Bronchial epithelial cell (primary cell): ENCODE measurements at regions not wholly inside any gene's neighbourhood (a gene's known extent, or its start where the extent isn't known, plus 50 kb on each side); places are given as distances from the start of the nearest gene placed in this dataset.

Experiments
- DNase-seq: peaks from one replicate; pipeline ENCODE4 v3.0.0-alpha.2; 2010; ENCODE audit warnings: low read depth
- FAIRE-seq: peaks from 2 replicates; lab custom pipeline; 2011; peaks lifted over from hg19 to GRCh38; lab: Jason Lieb, UNC
- H3K27me3 ChIP-seq: 2 replicates; pipeline ENCODE4 v1.5.1; 2011; ENCODE audit warnings: low read length; ENCODE audit not compliant: control insufficient read depth, insufficient read depth
- H3K36me3 ChIP-seq: 2 replicates; pipeline ENCODE4 v1.5.1; 2011; ENCODE audit warnings: low read length; ENCODE audit not compliant: control insufficient read depth, insufficient read depth
- H3K4me3 ChIP-seq: 2 replicates; pipeline ENCODE4 v1.5.1; 2011; ENCODE audit warnings: mild to moderate bottlenecking, low read depth, low read length, control low read depth
- CTCF ChIP-seq: IDR thresholded peaks from 2 replicates; pipeline ENCODE4 v1.5.1; 2011; ENCODE audit warnings: mild to moderate bottlenecking, moderate library complexity, low read length, control low read depth, inconsistent platforms; ENCODE audit not compliant: insufficient read depth, severe bottlenecking

DNA sequence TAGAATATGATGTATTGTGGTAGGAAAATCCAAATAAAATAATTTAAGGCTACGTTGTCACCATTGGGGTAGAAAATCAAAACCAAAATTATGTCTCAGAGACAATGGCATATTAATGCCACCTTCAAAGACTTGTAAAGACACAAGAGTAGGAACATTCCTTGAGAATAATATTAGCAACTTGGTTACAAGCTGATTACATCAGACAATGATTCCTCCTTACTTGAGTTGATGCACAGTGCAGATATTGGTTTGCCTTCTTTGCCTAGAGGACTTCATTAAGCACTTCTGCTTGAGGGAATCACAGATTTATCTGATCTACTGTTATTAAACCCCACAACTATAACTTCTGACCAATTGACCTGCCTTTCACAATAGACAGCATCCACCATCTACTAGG, 500.2 kb downstream of the CDH9 start:
- FAIRE-seq: no peak
- H3K27me3 ChIP-seq: no peaks in the 10 kb centered on the region
- no peak for TF ChIP-seq CTCF
- no peaks in the 10 kb centered on the region for H3K36me3 ChIP-seq
- no peak overlapping the region for H3K4me3 ChIP-seq
- DNase-seq: no peak

GRCh38 chr5:26535215-26535614, 503.2 kb downstream of the CDH9 start:
- H3K36me3 ChIP-seq: no peaks in the 10 kb centered on the region
- TF ChIP-seq CTCF: no peak
- no peaks in the 10 kb centered on the region for H3K27me3 ChIP-seq
- DNase-seq: no peak
- no peak for FAIRE-seq
- no peak overlapping the region for H3K4me3 ChIP-seq

DNA sequence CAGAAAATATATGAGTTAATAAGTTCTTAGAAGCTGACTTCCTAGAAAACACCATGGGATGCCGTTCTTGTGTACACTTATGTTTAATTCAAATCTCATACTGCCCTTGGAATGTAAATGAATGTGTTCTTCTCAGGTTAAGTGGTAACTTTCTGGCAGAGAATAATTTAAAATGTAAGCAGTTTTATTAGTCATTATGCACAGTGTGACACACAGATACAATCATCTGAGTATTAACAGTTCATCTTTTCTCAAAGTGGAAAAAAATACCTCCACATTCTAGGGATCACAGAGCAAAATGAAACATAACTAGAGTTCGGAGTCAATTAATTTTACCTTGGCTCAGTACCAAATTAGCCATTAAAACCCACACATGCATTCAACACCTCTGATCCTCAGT, 508.1 kb downstream of the CDH9 start:
- TF ChIP-seq CTCF: no peak
- FAIRE-seq (no peak), DNase-seq (no peak)
- no peak overlapping the region for H3K4me3 ChIP-seq
- H3K36me3 ChIP-seq: no peaks in the 10 kb centered on the region
- no peaks in the 10 kb centered on the region for H3K27me3 ChIP-seq

DNA sequence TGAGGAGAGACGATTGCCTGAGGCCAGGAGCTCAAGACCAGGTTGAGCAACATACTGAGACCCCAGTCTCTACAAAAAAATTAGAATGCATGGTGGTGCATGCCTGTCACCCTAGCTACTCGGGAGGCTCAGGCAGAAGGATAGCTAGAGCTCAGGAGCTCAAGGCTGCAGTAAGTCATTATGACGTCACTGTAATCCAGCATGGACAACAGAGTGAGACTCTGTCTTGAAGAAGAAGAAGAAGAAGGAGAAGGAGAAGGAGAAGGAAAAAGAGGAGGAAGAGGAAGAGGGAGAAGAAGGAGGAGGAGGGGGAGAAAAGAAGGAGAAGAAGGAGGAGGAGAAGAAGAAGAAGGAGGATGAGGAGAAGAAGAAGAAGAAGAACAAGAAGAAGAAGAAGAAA, 519.1 kb downstream of the CDH9 start:
- DNase-seq: no peak
- no peak for FAIRE-seq
- Histone ChIP-seq H3K36me3 (no peaks in the 10 kb centered on the region), H3K27me3 (no peaks in the 10 kb centered on the region), H3K4me3 (no peak overlapping the region)
- no peak for TF ChIP-seq CTCF

GRCh38 chr5:26518065-26518464, 520.3 kb downstream of the CDH9 start:
- FAIRE-seq: no peak
- Histone ChIP-seq H3K4me3 (no peak overlapping the region), H3K36me3 (no peaks in the 10 kb centered on the region), H3K27me3 (no peaks in the 10 kb centered on the region)
- no peak for TF ChIP-seq CTCF
- no peak for DNase-seq

DNA sequence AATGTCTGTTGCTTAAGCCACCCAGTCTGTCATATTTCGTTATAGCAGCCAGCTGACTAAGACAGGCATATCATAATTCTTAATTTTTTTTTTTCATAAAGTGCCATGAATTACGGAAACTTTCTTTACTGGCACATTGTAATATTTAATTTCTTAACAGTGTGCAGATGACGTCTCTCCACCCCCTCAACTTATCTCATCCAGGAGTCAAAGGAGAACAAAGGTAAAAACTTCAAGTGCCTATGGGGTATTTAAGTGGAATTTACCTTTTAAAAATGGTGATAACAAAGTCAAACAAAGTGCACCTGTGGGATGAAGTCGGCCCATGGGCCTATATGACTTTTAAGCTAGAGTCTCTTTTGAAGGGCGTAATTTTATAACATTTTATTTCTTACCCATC, 539.4 kb downstream of the CDH9 start:
- TF ChIP-seq CTCF: no peak
- FAIRE-seq (no peak), DNase-seq (no peak)
- no peaks in the 10 kb centered on the region for H3K36me3 ChIP-seq
- no peak overlapping the region for H3K4me3 ChIP-seq
- H3K27me3 ChIP-seq: no peaks in the 10 kb centered on the region
